NT2/D1 (cell line): ENCODE measurements at regions not wholly inside any gene's neighbourhood (a gene's known extent, or its start where the extent isn't known, plus 50 kb on each side); places are given as distances from the start of the nearest gene placed in this dataset.

Experiments
- SUZ12 ChIP-seq: IDR thresholded peaks from 2 replicates; pipeline ENCODE4 v1.6.1; 2011; ENCODE audit not compliant: insufficient read length, insufficient read depth; ENCODE audit errors: extremely low read depth
- YY1 ChIP-seq: IDR thresholded peaks from 2 replicates; pipeline ENCODE4 v1.6.1; 2011; ENCODE audit not compliant: insufficient read length, insufficient read depth

DNA sequence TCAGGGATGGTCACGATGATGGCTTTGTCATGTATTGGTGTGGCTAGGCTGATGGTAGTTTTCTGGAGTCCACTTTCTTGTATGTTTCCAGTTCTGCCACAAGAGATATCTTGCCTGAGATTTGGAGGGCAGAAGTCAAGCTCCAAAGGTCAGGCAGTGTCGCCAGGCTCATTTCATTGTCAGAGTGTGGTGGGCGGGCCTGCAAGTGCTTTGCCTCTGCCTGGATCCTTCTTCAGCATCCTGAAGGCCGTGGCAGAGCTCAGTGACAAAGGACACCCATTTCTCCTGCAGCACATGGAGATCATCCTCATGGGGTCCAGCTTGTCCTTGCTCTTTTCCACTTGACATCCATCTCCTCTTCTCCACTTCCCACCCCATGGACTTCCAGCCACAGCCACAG is 139.7 kb downstream of the SMIM20 start:
- TF ChIP-seq SUZ12: no peak
- TF ChIP-seq YY1: no peak
